Stimulated activated CD4-positive, alpha-beta T cell treated with anti-CD3 and anti-CD28 coated beads, Interleukin-12 subunit alpha, Interleukin-12 subunit beta, amount 100 ng/mL, for 24 hours (primary cell): ENCODE measurements at regions not wholly inside any gene's neighbourhood (a gene's known extent, or its start where the extent isn't known, plus 50 kb on each side); places are given as distances from the start of the nearest gene placed in this dataset.
"Not testable (repeated sequence)": the region's sequence is repeated elsewhere in the genome, so short reads cannot be mapped to it uniquely, and the experiment has no call there.

ENCODE experiments used
- DNase-seq, 2 experiments: peaks; one replicate each; pipeline ENCODE4 v3.0.0-alpha.2; 2020; ENCODE audit warnings: low read depth in 2 of 2

DNA sequence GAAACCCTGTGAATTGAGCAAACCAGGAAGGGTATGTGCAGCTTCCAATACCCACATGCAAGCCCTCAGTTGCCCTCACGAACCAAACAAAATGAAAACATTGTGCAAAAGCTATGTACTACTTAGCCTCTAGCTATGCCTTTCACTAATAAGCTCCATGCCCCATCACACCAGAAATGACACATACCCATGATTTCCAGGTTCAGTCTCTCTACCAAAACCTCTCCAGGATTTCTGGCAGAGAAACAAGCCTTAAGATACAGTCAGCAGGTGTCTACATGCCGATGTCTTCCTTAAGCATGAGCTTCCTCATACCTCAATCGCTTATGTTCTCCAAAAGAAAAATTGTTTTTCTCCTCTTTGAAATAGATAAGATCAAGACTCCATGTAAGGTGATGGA lies 527.8 kb upstream of the AUTS2 start:
- DNase-seq: no peak

DNA sequence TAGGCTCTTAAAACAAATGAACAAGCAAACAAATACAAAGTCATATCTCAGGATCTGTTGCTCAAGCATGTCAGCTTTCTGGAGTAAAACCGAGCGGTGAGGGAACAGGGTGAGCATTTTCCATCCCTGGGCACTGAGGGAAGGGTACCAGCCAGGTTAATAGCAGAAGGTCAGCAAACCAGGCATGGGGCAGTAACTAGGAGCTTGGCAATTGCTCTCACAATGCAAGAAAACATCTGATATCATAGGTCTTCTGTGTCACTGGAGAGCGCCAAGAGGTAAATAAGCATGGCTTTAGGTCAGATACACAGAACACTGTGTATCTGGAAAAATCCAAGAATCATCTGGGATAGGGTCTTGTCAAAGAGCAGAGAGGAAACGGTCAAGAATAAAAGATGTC lies 521.7 kb upstream of the AUTS2 start:
- DNase-seq: no peak

DNA sequence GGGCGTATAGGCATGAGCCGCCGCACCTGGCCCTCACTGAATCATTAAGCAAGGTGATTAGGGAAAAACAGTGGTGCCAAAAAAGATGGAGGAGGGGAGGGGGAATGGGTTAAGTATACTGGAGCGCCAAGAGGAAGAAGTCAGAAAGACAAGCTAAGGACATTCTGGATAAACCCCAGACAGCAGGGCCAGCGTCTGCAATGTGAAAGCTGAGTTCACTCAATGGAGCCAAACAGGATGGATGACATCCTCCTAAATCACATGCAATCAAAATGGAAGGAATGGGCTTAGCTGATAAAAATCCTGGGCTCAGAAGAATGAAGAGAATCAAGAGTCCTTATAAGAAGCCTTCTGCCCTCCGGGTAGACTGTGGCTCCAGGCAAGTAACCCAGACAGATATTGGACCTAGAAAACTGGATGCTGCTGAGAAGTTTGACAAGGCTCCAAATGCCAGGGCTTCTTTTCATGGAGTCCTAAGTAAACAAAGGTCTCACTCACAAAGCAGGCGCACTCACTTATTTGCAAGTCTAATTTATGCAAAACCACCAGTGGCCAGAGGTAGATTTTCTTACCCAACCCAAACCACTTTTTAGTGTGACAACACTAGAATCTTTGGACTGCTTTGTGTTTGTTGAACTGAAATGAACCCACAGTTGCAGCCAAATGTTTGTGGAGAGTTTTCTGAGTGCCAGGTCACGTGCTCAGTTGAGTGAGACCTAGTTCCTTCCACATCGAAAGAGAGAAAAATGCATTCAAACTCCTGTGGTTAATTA lies 519.1 kb upstream of the AUTS2 start:
- no peak for DNase-seq

DNA sequence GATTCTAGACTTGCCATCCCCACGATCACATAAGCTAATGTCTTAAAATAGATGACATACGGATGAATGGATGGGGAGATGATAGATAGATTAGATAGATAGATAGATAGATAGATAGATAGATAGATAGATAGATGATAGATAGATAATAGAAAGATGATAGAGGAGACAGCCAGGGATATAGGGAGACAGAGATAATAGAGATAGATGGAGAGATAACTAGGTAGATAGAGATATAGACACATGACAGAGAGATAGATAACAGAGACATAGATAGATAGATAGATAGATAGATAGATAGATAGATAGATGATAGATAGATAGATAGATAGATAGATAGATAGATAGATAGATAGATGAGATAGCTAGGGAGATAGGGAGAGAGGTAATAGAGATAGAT lies 511.0 kb upstream of the AUTS2 start:
- DNase-seq: not testable (repeated sequence)

DNA sequence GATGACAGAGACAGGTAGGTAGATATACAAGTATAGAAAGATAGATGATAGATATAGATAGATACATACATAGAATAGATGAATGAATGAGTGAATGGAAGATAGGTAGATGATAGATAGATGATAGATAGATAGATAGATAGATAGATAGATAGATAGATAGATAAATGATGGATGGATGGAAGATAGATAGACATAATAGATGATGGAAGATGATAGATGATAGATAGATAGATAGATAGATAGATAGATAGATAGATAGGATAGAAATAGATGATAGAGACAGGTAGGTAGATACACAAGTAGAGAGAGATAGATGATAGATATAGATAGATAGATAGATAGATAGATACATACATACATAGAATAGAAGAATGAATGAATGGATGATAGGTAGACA lies 510.1 kb upstream of the AUTS2 start:
- DNase-seq: no peak

DNA sequence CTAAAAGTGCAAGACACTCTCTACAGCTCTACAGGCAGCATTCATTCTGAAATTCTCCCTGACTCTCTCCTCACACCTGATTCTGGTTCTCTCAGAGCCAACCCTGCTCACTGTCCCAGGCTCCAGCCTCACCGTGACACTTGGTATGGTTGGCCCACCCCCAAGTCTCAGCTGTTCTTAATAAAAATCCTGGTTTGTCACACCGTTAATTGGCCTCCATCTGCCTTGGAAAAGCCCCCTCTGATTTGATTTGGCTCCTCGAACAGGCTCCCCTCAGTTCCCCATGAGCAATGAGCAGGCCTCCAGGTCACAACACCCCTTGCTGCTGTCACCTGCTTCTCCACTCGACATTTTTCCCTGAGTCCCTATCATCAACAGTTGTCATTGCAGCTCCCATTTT lies 507.3 kb upstream of the AUTS2 start:
- DNase-seq: no peak

DNA sequence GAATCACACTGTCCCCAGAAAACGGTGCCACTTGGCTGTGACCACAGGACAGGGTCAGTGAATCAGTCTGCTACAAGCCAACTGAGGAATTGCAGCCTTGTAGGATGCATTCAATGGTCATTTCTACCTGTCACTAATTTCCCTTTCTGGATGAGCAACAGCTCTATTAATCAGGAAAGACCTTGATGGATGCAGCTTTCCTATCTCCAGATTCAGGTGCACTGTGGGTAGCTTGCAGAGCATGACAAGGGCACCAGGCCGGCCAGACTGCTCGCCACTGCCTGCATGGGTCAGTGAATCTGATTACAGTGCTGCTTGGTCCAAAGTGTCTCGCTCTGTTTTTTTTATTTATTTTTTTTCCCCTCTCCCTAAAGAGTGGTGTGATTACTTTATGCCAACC lies 506.8 kb upstream of the AUTS2 start:
- no peak for DNase-seq

DNA sequence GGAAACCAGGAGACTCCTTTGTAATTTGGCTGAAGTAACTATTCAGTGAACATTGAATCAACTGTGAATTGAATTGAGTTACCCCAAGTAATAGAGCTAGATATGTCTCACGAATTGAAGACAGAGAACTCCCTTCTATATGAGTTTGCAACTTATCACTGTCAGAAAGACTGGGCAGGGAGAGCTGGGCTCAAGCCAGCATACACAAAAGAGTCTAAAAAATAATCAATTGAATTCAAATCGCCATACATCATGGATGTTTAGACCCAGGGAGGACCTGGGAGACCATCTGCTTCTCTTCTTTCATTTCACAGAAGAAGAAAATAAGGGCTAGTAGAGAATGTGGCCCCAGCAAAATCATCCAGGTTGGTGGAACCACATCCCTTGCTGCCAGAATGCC lies 503.1 kb upstream of the AUTS2 start:
- no peak for DNase-seq

DNA sequence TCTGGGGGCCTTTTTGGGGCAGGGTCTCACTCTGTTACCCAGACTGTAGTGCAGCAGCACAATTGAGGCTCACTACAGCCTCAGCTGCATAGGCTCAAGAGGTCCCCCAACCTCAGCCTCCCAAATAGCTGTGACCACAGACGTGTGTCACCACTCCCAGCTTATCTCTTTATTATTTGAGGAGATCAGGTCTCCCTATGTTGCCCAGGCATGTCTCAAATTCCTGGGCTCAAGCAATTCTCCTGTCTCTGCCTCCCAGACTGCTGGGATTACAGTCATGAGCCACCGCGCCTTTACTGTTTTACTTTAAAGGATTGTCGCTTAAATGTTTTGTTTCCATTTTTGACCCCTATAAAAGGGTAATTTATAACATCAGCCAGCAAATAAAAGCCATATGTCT lies 502.6 kb upstream of the AUTS2 start:
- no peak for DNase-seq

DNA sequence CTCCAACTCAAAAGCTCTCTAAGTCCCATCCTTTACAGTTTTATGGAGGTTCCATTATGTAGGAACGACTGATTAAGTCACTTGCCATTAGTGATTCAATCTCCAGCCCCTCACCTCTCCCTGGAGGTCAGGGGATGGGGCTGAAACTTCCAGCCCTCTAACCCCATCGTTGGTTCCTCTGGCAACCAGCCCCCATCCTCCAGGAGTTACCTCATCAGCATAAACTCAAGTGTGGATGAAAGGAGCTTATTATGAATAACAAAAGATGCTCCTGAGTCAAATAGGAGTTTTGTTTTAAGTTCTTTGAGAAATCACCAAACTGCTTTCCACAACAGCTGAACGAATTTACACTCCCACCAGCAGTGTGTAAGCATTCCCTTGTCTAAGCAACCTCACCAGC lies 494.3 kb upstream of the AUTS2 start:
- DNase-seq: no peak

DNA sequence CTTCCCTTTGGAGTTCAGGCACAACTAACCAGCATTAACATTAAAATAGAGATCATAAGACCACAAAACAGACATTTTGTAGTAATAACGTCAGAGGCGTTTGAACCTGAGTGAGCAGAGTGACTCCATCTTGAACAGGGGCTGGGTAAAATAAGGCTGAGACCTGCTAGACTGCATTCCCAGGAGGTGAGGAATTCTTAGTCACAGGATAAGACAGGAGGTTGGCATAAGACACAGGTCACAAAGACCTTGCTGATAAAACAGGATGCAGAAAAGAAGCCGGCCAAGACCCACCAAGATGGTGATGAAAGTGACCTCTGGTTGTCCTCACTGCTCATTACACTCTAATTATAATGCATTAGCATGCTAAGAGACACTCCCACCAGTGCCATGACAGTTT lies 493.2 kb upstream of the AUTS2 start:
- DNase-seq: no peak

DNA sequence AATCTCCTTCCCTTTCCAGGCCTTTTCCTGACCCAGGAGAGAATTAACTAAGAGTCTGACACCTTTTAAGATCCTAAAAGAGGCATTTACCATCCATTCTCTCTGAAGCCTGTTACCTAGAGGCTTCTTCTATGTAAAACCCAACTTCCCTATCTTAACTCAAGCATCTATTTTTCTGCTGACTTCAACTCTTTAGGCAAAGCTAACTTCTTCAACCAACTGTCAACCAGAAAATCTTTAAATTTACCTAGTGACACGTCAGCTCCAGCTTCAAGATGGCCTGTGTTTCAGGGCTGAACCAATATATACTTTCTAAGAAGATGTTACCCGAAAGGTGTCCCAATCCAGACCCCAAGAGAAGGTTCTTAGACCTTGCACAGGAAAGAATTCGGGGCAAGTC lies 492.3 kb upstream of the AUTS2 start:
- DNase-seq: no peak

DNA sequence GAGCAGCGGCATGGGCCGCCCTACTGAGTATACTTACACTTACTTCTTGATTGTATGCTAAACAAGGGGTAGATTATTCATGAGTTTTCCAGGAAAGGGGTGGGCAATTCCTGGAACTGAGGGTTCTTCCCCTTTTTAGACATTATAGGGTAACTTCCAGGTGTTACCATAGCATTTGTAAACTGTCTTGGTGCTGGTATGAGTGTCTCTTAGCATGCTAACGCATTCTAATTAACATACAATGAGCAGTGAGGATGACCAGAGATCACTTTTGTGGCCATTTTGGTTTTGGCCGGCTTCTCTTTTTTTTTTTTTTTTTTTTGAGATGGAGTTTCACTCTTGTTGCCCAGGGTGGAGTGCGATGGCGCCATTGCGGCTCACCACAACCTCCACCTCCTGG lies 491.8 kb upstream of the AUTS2 start:
- not testable (repeated sequence) for DNase-seq

DNA sequence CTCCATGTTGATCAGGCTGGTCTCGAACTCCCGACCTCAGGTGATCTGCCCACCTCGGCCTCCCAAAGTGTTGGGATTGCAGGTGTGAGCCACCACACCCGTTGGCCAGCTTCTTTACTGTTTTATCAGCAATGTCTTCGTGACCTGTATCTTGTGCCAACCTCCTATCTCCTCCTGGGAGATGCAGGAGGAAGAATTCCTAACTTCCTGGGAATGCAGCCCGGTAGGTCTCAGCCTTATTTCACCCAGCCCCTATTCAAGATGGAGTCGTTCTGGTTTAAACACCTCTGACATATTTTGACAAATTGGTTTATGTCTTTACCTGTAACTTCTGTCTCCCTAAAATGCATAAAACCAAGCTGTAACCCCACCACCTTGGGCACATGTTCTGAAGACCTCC lies 491.3 kb upstream of the AUTS2 start:
- not testable (repeated sequence) for DNase-seq

DNA sequence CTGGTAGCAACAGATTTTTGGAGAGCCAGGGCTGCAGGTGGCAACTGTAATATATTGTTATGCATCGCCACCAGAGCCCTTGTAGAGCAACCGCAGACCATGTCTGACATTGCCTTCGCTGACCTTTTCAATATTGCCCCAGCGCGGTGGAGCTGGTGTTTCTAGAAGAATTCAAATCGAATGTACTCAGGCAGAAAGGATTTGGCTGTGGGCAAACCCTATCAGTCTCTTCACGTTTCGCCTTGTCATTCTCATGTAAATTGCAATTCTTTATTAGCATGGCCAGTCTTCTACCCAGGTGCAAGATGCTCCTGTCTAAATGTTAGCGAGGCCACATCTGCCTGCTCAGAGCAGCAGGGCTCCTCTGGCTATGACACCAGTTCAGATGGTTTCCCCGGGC lies 490.2 kb upstream of the AUTS2 start:
- DNase-seq: no peak

DNA sequence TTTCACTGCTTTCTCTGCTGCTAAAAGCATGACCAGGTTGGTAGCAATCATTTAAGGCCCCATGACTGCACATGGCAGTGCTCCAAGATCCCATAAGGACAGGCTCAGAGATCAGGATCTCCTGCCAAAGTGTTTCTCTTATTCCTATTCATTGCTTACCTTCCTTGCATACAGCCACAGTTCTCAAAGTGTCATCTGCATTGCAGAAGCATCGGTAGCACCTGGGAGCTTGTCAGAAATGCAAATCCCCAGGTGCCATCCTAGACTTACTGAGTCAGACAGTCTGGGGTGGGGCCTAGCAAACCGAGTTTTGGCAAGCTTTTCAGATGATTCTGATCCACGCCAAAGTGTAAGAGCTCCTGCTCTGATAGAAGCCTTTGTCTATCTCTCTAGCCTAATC lies 489.0 kb upstream of the AUTS2 start:
- DNase-seq: no peak

DNA sequence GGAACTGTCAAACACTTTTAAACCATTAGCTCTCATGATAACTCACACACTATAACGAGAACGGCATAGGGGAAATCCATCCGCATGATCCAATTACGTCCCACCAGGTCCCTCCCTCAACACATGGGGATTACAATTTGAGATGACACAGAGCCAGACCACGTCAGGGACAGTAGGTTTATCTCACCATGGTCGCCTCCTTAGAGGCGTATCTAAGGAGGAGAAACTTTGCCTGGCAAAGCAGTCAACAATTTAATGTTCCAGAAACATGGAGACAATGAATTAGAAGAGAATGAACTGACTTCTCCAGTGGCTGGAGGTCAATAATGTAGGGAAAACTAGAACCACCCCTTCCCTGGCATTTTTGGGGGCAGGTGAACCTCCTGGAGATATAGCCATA lies 488.4 kb upstream of the AUTS2 start:
- DNase-seq: no peak

DNA sequence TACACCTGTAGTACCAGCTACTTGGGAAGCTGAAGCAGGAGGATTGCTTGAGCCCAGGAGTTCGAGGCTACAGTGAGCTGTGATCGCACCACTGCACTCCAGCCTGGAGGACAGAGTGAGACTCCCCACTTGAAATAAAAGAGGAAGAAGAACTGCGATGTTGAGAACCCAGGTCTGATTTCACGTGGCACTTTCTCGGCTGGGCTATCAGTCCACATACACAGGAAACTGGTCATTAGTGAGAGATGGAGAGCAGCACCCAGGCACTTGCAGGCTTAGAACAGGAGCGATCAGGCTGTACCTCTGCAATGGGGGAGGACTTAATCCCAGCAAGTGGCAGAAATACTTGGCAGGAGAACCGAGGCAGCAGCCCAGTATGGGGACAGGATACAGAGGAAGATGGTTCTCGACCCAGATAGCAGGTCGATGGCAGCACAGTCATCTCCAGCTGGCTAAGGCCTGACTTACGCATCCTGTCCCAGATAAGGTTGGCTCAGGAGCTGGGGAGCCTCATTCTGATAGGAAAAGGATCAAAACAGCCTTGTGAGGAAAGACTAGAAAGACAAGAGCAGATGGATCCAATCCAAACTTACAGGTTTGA lies 487.7 kb upstream of the AUTS2 start:
- DNase-seq: no peak

DNA sequence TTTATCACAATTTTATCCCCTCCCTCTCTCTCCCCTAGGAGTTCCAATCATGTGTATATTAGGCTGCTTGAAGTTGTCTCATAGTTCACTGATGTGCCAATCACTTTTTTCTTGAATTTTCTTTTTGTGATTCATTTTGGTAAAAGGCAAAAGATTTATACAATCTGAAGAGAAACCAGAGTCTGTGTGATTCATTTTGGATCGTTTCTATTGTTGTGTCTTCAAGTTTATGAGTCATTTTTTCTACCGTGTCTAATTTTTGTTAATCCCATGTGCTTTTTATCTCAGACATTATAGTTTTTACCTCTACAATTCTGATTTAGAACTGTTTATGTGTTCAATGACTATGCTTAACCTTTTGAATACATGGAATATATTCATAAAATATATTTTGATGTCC lies 483.9 kb upstream of the AUTS2 start:
- DNase-seq: no peak

DNA sequence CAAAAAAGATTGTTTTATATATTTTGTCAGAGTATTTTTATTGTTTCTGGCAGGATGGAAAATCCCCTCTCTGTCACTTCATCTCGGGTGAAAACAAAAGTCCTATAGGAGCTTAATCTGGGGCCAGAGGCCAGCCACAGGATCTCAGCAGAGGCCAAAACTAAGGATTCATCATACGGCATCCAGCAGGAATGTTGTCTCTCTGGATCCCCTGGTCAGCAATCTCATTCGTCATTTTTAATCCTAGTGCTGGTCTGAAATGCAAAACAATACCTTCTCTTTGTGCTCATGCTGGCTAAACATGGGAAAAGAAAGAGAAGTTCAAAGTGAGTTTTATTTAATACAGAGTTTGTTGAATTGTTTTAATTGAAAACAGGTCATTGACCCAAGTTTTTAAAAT lies 482.5 kb upstream of the AUTS2 start:
- DNase-seq: no peak

DNA sequence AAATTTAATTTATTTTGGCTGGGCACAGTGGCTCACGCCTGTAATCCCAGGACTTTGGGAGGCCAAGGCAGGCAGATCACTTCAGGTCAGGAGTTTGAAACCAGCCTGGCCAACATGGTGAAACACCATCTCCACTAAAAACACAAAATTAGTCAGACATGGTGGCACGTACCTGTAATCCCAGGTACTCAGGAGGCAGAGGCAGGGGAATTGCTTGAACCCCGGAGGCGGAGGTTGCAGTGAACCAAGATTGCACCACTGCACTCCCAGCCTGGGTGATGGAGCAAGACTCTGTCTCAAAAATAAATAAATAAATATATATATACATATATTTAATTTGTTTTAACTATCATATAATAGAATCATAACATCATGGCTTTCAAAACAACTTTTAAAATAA lies 482.1 kb upstream of the AUTS2 start:
- not testable (repeated sequence) for DNase-seq

DNA sequence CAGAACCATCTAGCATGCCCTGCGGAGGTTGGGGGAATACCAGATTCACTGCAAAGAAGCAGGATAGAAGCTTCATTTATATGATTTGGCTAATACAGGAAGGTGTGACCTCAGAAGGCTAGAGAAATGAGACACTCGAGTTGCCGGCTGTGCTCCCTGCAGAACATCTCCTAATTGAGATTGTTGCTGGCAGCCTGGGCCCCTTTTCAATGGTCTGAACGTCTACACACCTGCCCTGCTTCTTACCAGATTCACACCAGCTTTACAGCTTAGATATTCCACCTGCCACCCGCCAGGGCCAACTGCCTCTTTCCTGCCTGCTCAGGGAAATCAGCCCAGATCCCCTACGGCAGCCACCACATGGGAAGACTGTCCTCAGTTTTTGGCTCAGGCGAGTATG lies 475.3 kb upstream of the AUTS2 start:
- no peak for DNase-seq

DNA sequence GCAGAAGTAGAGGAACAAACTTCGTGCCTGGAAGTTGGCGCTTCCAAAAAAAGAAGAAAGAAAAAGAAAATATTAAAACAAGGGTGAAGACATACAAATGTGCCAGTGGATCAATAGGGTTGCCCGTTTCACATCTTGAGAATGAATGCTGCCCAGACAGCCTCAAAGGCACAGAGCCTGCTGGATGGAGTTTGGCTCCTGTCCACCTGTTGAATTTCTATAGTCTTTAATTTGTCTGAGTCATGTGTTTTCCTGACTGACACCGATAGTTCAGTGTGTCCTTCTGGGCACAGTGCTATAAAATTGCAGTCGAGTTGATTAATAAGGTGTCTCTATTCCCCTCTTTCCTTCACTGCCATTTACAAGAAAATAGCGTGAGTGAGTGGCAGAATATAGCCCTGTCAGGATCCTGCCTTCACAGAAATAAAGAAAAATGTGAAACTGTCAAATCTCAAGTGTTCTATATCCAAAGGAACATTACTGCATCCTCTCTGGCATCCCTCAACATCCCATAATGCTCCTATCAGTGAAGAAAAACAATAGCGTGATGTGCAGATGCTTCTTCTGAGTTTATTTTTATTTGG lies 471.3 kb upstream of the AUTS2 start:
- DNase-seq: no peak

DNA sequence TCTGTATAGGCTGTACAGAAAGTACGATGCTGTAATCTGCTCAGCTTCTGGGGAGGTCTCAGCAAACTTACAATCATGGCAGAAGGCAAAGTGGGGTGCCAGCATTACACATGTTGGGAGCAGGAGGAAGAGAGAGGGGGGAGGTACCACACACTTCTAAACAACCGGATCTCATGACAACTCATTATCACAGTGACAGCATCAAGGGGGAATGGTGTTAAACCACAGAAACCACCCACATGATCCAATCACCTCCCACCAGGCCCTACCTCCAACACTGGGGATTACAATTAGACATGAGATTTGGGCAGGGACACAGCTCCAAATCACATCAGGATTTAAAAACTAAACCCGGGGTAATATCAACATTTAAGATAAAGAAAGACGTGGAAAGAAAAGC lies 468.8 kb upstream of the AUTS2 start:
- DNase-seq: no peak
